SK-N-SH (cell line): ENCODE measurements at regions not wholly inside any gene's neighbourhood (a gene's known extent, or its start where the extent isn't known, plus 50 kb on each side); places are given as distances from the start of the nearest gene placed in this dataset.

ENCODE experiments used
- CTCF ChIA-PET: fragments of 300-600, 350-600 bp; formaldehyde crosslinking; extraction: SDS; loops from one replicate; lab custom pipeline; 2021; lab: Yijun Ruan, JAX
- POLR2A ChIA-PET: fragments of 350-600 bp; sonication (Branson Sonifier 250); formaldehyde crosslinking; extraction: SDS; loops from one replicate; lab custom pipeline; 2020; ENCODE audit warnings: antibody characterized with exemption, inconsistent platforms; lab: Yijun Ruan, JAX
- DNase-seq: peaks from one replicate; pipeline ENCODE4 v3.0.0; 2012
- H2AFZ ChIP-seq: fragments of 200-600 bp; sonication (generic); 2 replicates; pipeline ENCODE4 v1.8.1; 2016; ENCODE audit warnings: antibody characterized with exemption, mild to moderate bottlenecking, low read depth
- H3F3A ChIP-seq: fragments of 200-600 bp; sonication (generic); replicated peaks from 2 replicates; pipeline ENCODE3; 2016; ENCODE audit warnings: antibody characterized with exemption, mild to moderate bottlenecking; ENCODE audit not compliant: insufficient read depth
- H3K27ac ChIP-seq, 2 experiments: fragments of 200-500 bp in 1 of 2; fragments of 200-600 bp in 1 of 2; sonication (Bioruptor generic) in 1 of 2; sonication (generic), shearing (Covaris generic) in 1 of 2; 2 replicates each; pipeline versions ENCODE4 v1.5.1 to v1.6.1; 2014 to 2016; ENCODE audit warnings: low read depth in 2 of 2, inconsistent platforms in 1 of 2, low read length in 1 of 2, mild to moderate bottlenecking in 1 of 2, mixed read lengths in 1 of 2
- H3K27me3 ChIP-seq: fragments of 200-600 bp; sonication (generic), shearing (Covaris generic); 2 replicates; pipeline ENCODE4 v1.6.1; 2016; ENCODE audit warnings: mixed run types; ENCODE audit not compliant: insufficient read depth
- H3K36me3 ChIP-seq, 2 experiments: fragments of 200-500 bp in 1 of 2; fragments of 200-600 bp in 1 of 2; sonication (Bioruptor generic) in 1 of 2; sonication (generic) in 1 of 2; replicated peaks in 1 of 2; 2 replicates each; pipeline versions ENCODE3 to v1.5.1; 2014 to 2016; ENCODE audit warnings: low read length in 1 of 2, mild to moderate bottlenecking in 1 of 2; ENCODE audit not compliant: insufficient read depth in 2 of 2, control insufficient read depth in 1 of 2
- H3K4me1 ChIP-seq, 2 experiments: fragments of 200-500 bp in 1 of 2; fragments of 200-600 bp in 1 of 2; sonication (Bioruptor generic) in 1 of 2; sonication (generic), shearing (Covaris generic) in 1 of 2; 2 replicates each; pipeline versions ENCODE4 v1.5.1 to v1.6.1; 2014 to 2016; ENCODE audit warnings: low read depth in 1 of 2, low read length in 1 of 2, mixed run types in 1 of 2; ENCODE audit not compliant: insufficient read depth in 2 of 2, control insufficient read depth in 1 of 2
- H3K4me2 ChIP-seq: fragments of 200-600 bp; sonication (generic), shearing (Covaris generic); 2 replicates; pipeline ENCODE4 v1.6.1; 2017; ENCODE audit warnings: mixed run types
- H3K4me3 ChIP-seq, 2 experiments: fragments of 200-500 bp in 1 of 2; fragments of 200-600 bp in 1 of 2; sonication (Bioruptor generic) in 1 of 2; sonication (generic), shearing (Covaris generic) in 1 of 2; 2 replicates each; pipeline versions ENCODE4 v1.5.1 to v1.8.1; 2014 to 2016; ENCODE audit warnings: low read depth in 2 of 2, inconsistent platforms in 1 of 2, low read length in 1 of 2, mild to moderate bottlenecking in 1 of 2, mixed read lengths in 1 of 2, moderate library complexity in 1 of 2
- H3K79me2 ChIP-seq: fragments of 200-600 bp; sonication (generic); 2 replicates; pipeline ENCODE4 v1.8.1; 2017; ENCODE audit warnings: mild to moderate bottlenecking; ENCODE audit not compliant: insufficient read depth
- H3K9ac ChIP-seq: fragments of 200-600 bp; sonication (generic); 2 replicates; pipeline ENCODE4 v1.6.1; 2017; ENCODE audit warnings: mixed run types
- H3K9me2 ChIP-seq: fragments of 200-600 bp; sonication (generic); 2 replicates; pipeline ENCODE4 v1.6.1; 2017; ENCODE audit warnings: mixed run types
- H3K9me3 ChIP-seq: fragments of 200-600 bp; sonication (generic); 2 replicates; pipeline ENCODE4 v1.6.1; 2017; ENCODE audit warnings: mixed run types, mild to moderate bottlenecking, moderate library complexity
- H4K20me1 ChIP-seq: fragments of 200-600 bp; sonication (generic); 2 replicates; pipeline ENCODE4 v1.6.1; 2017; ENCODE audit warnings: mild to moderate bottlenecking, mixed run types; ENCODE audit not compliant: insufficient read depth
- CHD2 ChIP-seq: fragments of 150-350 bp; IDR thresholded peaks from 2 replicates; pipeline ENCODE4 v1.6.1; 2018; ENCODE audit warnings: low read length; ENCODE audit not compliant: partially characterized antibody
- CTCF ChIP-seq: fragments of 200-600 bp; sonication (generic); IDR thresholded peaks from 2 replicates; pipeline ENCODE4 v1.6.1; 2017; ENCODE audit warnings: antibody characterized with exemption, mild to moderate bottlenecking, moderate library complexity
- ELF1 ChIP-seq: IDR thresholded peaks from 2 replicates; pipeline ENCODE4 v1.4.0; 2012
- EP300 ChIP-seq, 2 experiments: IDR thresholded peaks; 2 replicates each; pipeline versions ENCODE4 v1.4.0 to v1.6.1; 2012; ENCODE audit warnings: borderline replicate concordance in 1 of 2, low read depth in 1 of 2, low read length in 1 of 2
- EZH2phosphoT487 ChIP-seq: fragments of 200-600 bp; sonication (generic); IDR thresholded peaks from 2 replicates; pipeline ENCODE4 v1.6.1; 2017; ENCODE audit warnings: low read depth, mixed run types, mild to moderate bottlenecking, antibody characterized with exemption, moderate library complexity, borderline replicate concordance
- FOXJ3 ChIP-seq: sonication (generic); formaldehyde crosslinking; IDR thresholded peaks from 2 replicates; pipeline ENCODE4 v1.5.1; 2020; ENCODE audit warnings: mild to moderate bottlenecking, missing genetic modification reagents
- GATA2 ChIP-seq: sonication (generic); formaldehyde crosslinking; IDR thresholded peaks from 2 replicates; pipeline ENCODE4 v1.5.0; 2020; ENCODE audit warnings: mild to moderate bottlenecking, missing genetic modification reagents
- IRF3 ChIP-seq: fragments of 150-350 bp; IDR thresholded peaks from 2 replicates; pipeline ENCODE4 v1.6.1; 2016; ENCODE audit warnings: mild to moderate bottlenecking, low read depth, low read length
- NRF1 ChIP-seq: IDR thresholded peaks from 2 replicates; pipeline ENCODE4 v1.6.1; 2012; ENCODE audit warnings: low read depth, mild to moderate bottlenecking, low read length
- RAD21 ChIP-seq: IDR thresholded peaks from 2 replicates; pipeline ENCODE4 v1.6.1; 2012; ENCODE audit warnings: mild to moderate bottlenecking, low read length
- RCOR1 ChIP-seq: fragments of 150-350 bp; IDR thresholded peaks from 2 replicates; pipeline ENCODE4 v1.6.1; 2017; ENCODE audit warnings: antibody characterized with exemption, low read length
- RFX5 ChIP-seq: IDR thresholded peaks from 2 replicates; pipeline ENCODE4 v1.6.1; 2012; ENCODE audit warnings: mild to moderate bottlenecking, improper control_type of control experiment, low read length
- TCF12 ChIP-seq: IDR thresholded peaks from 2 replicates; pipeline ENCODE4 v1.4.0; 2012
- USF1 ChIP-seq: IDR thresholded peaks from 2 replicates; pipeline ENCODE4 v1.4.0; 2012; ENCODE audit warnings: low read depth, borderline replicate concordance
- YY1 ChIP-seq: IDR thresholded peaks from 2 replicates; pipeline ENCODE4 v1.4.0; 2012; ENCODE audit warnings: low read depth, mild to moderate bottlenecking
- WGBS: methylation state at CpG from one replicate; pipeline ENCODE4 v1.1.6; 2017; ENCODE audit warnings: low lambda C conversion rate; 5-methylcytosine and 5-hydroxymethylcytosine counted together

- Histone ChIP-seq H3K9me3 (no peaks in the 10 kb centered on the region), H3K4me3 (no peak overlapping the region), H3K36me3 (no peaks in the 10 kb centered on the region), H3K9ac (peak overlapping the region; percentile 40; the same call in 1 of the 2 replicates), H3K79me2 (no peaks in the 10 kb centered on the region), H2AFZ (peak overlapping the region; percentile 57; the same call in 1 of the 2 replicates), H3K27me3 (no peaks in the 10 kb centered on the region), H3K27ac (peak overlapping the region; percentile 94 to 100), H4K20me1 (no peaks in the 10 kb centered on the region), H3K9me2 (no peaks in the 10 kb centered on the region), H3K4me2 (peak overlapping the region; percentile 22), H3F3A (peaks cover 19% of the 10 kb centered on the region), H3K4me1 (peaks cover 22 to 29% of the 10 kb centered on the region in 2 experiments; a peak in 3 of 4 replicates)
- POLR2A ChIA-PET: interaction anchor here (0.6 kb wide), 1 partner anchor 31 kb away, joined by 3 read pairs; no protein-coding TSS in a partner anchor
- TF ChIP-seq FOXJ3 (no peak), TCF12 (no peak), CTCF (no peak), RFX5 (no peak)
- WGBS: 83% methylated on average over 3 of the region's 3 CpGs
- CTCF ChIA-PET: no interaction called here
- no peak for DNase-seq
These were observed 421.0 kb upstream of the PDE3A start for GRCh38 chr12:19947344-19947743.

GRCh38 chr12:19951664-19952063, 416.7 kb upstream of the PDE3A start:
- POLR2A ChIA-PET: interaction anchor here (0.7 kb wide), 1 partner anchor 22 kb away, joined by 3 read pairs; no protein-coding TSS in a partner anchor
- H3K9ac ChIP-seq: no peak overlapping the region
- no peak overlapping the region for H3K4me3 ChIP-seq
- H3K9me2 ChIP-seq: no peaks in the 10 kb centered on the region
- H3F3A ChIP-seq: peaks cover 6% of the 10 kb centered on the region
- no peaks in the 10 kb centered on the region for H3K27me3 ChIP-seq
- no peaks in the 10 kb centered on the region for H3K36me3 ChIP-seq
- CTCF ChIA-PET: interaction anchor here (0.9 to 3.8 kb wide), 3 partner anchors 12 to 674 kb away, joined by 3 to 12 read pairs (median 4); no protein-coding TSS in a partner anchor
- DNase-seq: no peak
- 61% methylated on average over 4 of the region's 4 CpGs for WGBS
- peaks cover 8 to 10% of the 10 kb centered on the region in 2 experiments; a peak in 2 of 4 replicates for H3K4me1 ChIP-seq
- no peaks in the 10 kb centered on the region for H3K9me3 ChIP-seq
- H3K79me2 ChIP-seq: no peaks in the 10 kb centered on the region
- TF ChIP-seq RCOR1 (0 out of 2 replicates have a peak, but pooled peaks have one; percentile 32), GATA2 (CRISPR knock-in tag) (peak; percentile 71), RAD21 (no peak), EP300 (IDR thresholded peaks at IDR 0.05; ENCODE audit: borderline replicate concordance in 1 of 2, low read depth in 1 of 2, low read length in 1 of 2) (peak in 1 of 2 experiments; percentile 49; a peak in 1 of 4 replicates)
- H4K20me1 ChIP-seq: no peaks in the 10 kb centered on the region
- peak overlapping the region in 1 of 2 experiments; percentile 88; a peak in 2 of 4 replicates for H3K27ac ChIP-seq
- no peak overlapping the region for H2AFZ ChIP-seq
- no peak overlapping the region for H3K4me2 ChIP-seq

- Histone ChIP-seq H3K4me2 (no peak overlapping the region), H2AFZ (no peak overlapping the region), H3K9me2 (no peaks in the 10 kb centered on the region), H3K9ac (no peak overlapping the region), H3K4me3 (no peak overlapping the region), H4K20me1 (no peaks in the 10 kb centered on the region), H3K9me3 (no peaks in the 10 kb centered on the region), H3F3A (no peaks in the 10 kb centered on the region), H3K27ac (peak overlapping the region in 1 of 2 experiments; percentile 8; a peak in 1 of 4 replicates), H3K27me3 (no peaks in the 10 kb centered on the region), H3K4me1 (peaks cover 0 to 7% of the 10 kb centered on the region in 2 experiments; a peak in 2 of 4 replicates), H3K79me2 (no peaks in the 10 kb centered on the region), H3K36me3 (no peaks in the 10 kb centered on the region)
- no peak for DNase-seq
- WGBS: 100% methylated on average over 1 of the region's 1 CpG
- POLR2A ChIA-PET: no interaction called here
- CTCF ChIA-PET: interaction anchor here (0.8 to 3.8 kb wide), 2 partner anchors 10 to 41 kb away, joined by 3 to 12 read pairs; no protein-coding TSS in a partner anchor
- no peak for TF ChIP-seq EZH2phosphoT487
- no peak for TF ChIP-seq FOXJ3
- no peak for TF ChIP-seq NRF1
- TF ChIP-seq CHD2: no peak
- TF ChIP-seq YY1: no peak
- no peak for TF ChIP-seq USF1
- TF ChIP-seq RAD21: no peak
- TF ChIP-seq RCOR1: no peak
- no peak for TF ChIP-seq CTCF
- no peak for TF ChIP-seq ELF1
- TF ChIP-seq IRF3: no peak
These were observed 414.6 kb upstream of the PDE3A start for GRCh38 chr12:19953734-19954133.
